NCI-H1105 (cell line): ENCODE measurements at regions not wholly inside any gene's neighbourhood (a gene's known extent, or its start where the extent isn't known, plus 50 kb on each side); places are given as distances from the start of the nearest gene placed in this dataset.
"Not testable (repeated sequence)": the region's sequence is repeated elsewhere in the genome, so short reads cannot be mapped to it uniquely, and the experiment has no call there.

Experiments used
- DNase-seq: peaks from one replicate; lab custom pipeline; 2025; lab: John Stamatoyannopoulos, UW

- DNase-seq, result no peak
Observed at GRCh38 chr18:78457731-78458130, 521.9 kb upstream of the SALL3 start.

- no peak for DNase-seq
Observed at GRCh38 chr18:78458356-78458755, 521.3 kb upstream of the SALL3 start.

- peak; percentile 24 for DNase-seq
Observed at GRCh38 chr18:78459668-78460067, 520.0 kb upstream of the SALL3 start.

GRCh38 chr18:78460558-78460957 lies 519.1 kb upstream of the SALL3 start:
- no peak for DNase-seq

GRCh38 chr18:78473563-78473962 lies 506.1 kb upstream of the SALL3 start:
- DNase-seq, result no peak

GRCh38 chr18:78477840-78478239 lies 501.8 kb upstream of the SALL3 start:
- DNase-seq, result no peak

- no peak for DNase-seq
Observed at GRCh38 chr18:78479443-78479842, 500.2 kb upstream of the SALL3 start.

- DNase-seq, result no peak
Observed at GRCh38 chr18:78480262-78481054, 499.2 kb upstream of the SALL3 start.

- DNase-seq, result no peak
Observed at GRCh38 chr18:78482378-78482777, 497.2 kb upstream of the SALL3 start.

GRCh38 chr18:78487649-78488048 lies 492.0 kb upstream of the SALL3 start:
- DNase-seq, result no peak

GRCh38 chr18:78492064-78492812 lies 487.4 kb upstream of the SALL3 start:
- no peak for DNase-seq

GRCh38 chr18:78492813-78493371 lies 486.7 kb upstream of the SALL3 start:
- DNase-seq, result no peak

GRCh38 chr18:78493490-78493889 lies 486.1 kb upstream of the SALL3 start:
- not testable (repeated sequence) for DNase-seq

GRCh38 chr18:78494204-78495085 lies 485.2 kb upstream of the SALL3 start:
- no peak for DNase-seq

GRCh38 chr18:78495550-78495949 lies 484.1 kb upstream of the SALL3 start:
- DNase-seq, result no peak

GRCh38 chr18:78496079-78496478 lies 483.5 kb upstream of the SALL3 start:
- DNase-seq, result no peak

- no peak for DNase-seq
Observed at GRCh38 chr18:78497641-78498040, 482.0 kb upstream of the SALL3 start.

GRCh38 chr18:78499586-78499985 lies 480.0 kb upstream of the SALL3 start:
- DNase-seq, result no peak

- DNase-seq, result no peak
Observed at GRCh38 chr18:78501251-78501650, 478.4 kb upstream of the SALL3 start.

GRCh38 chr18:78503129-78503528 lies 476.5 kb upstream of the SALL3 start:
- no peak for DNase-seq

GRCh38 chr18:78505851-78506461 lies 473.7 kb upstream of the SALL3 start:
- no peak for DNase-seq

- DNase-seq, result no peak
Observed at GRCh38 chr18:78507217-78507616, 472.4 kb upstream of the SALL3 start.
